CD14-positive monocyte (primary cell): ENCODE measurements at regions not wholly inside any gene's neighbourhood (a gene's known extent, or its start where the extent isn't known, plus 50 kb on each side); places are given as distances from the start of the nearest gene placed in this dataset.

Experiments
- DNase-seq, 3 donors: peaks; one replicate each; pipeline ENCODE4 v3.0.0-alpha.2; 2011 to 2022
- H2AFZ ChIP-seq: 2 replicates; pipeline ENCODE4 v1.6.0; 2012; ENCODE audit warnings: mild to moderate bottlenecking, low read depth, low read length, inconsistent platforms; ENCODE audit not compliant: insufficient read depth, poor library complexity, severe bottlenecking
- H3K27ac ChIP-seq, 2 donors: 1 replicate in 1 of 2; 2 replicates in 1 of 2; pipeline ENCODE4 v1.5.1; 2012 to 2013; ENCODE audit warnings: low read length in 2 of 2, control low read depth in 1 of 2, inconsistent platforms in 1 of 2, low read depth in 1 of 2, mild to moderate bottlenecking in 1 of 2
- H3K27me3 ChIP-seq, 2 donors: one replicate each; pipeline versions ENCODE4 v1.6.0 to v1.6.1; 2011 to 2013; ENCODE audit warnings: low read length in 2 of 2; ENCODE audit not compliant: control insufficient read depth in 2 of 2, insufficient read depth in 2 of 2
- H3K36me3 ChIP-seq, 2 donors: replicated peaks in 1 of 2; 1 replicate in 1 of 2; 2 replicates in 1 of 2; pipeline versions ENCODE4 v1.5.1 to v1.6.1; 2012 to 2013; ENCODE audit warnings: low read length in 2 of 2, control low read depth in 1 of 2, inconsistent platforms in 1 of 2, mild to moderate bottlenecking in 1 of 2; ENCODE audit not compliant: insufficient read depth in 2 of 2, control insufficient read depth in 1 of 2
- H3K4me1 ChIP-seq, 2 donors: 1 replicate in 1 of 2; 2 replicates in 1 of 2; pipeline versions ENCODE4 v1.5.1 to v1.6.1; 2012 to 2013; ENCODE audit warnings: low read length in 2 of 2, control low read depth in 1 of 2, inconsistent platforms in 1 of 2, mild to moderate bottlenecking in 1 of 2, moderate library complexity in 1 of 2; ENCODE audit not compliant: insufficient read depth in 2 of 2, control insufficient read depth in 1 of 2
- H3K4me2 ChIP-seq: replicated peaks from 2 replicates; pipeline ENCODE3; 2012; ENCODE audit warnings: low read length, moderate library complexity, mild to moderate bottlenecking; ENCODE audit not compliant: poor library complexity, severe bottlenecking; ENCODE audit errors: extremely low read depth
- H3K4me3 ChIP-seq, 3 experiments: fragments of 200-600 bp in 1 of 3; sonication (generic) in 1 of 3; replicated peaks in 1 of 3; 1 replicate in 2 of 3; 2 replicates in 1 of 3; pipeline ENCODE4 v1.5.1; 2011 to 2013; ENCODE audit warnings: low read length in 3 of 3, mild to moderate bottlenecking in 3 of 3, control low read depth in 2 of 3, low read depth in 2 of 3, inconsistent platforms in 1 of 3, moderate library complexity in 1 of 3
- H3K79me2 ChIP-seq: 2 replicates; pipeline ENCODE4 v1.6.0; 2012; ENCODE audit warnings: mild to moderate bottlenecking, control low read depth, inconsistent platforms, low read length, moderate library complexity; ENCODE audit not compliant: insufficient read depth
- H3K9ac ChIP-seq: 2 replicates; pipeline ENCODE4 v1.6.0; 2017; ENCODE audit warnings: low read length, mild to moderate bottlenecking; ENCODE audit not compliant: insufficient read depth, poor library complexity, severe bottlenecking
- H3K9me3 ChIP-seq, 2 donors: replicated peaks in 1 of 2; 1 replicate in 1 of 2; 2 replicates in 1 of 2; pipeline versions ENCODE4 v1.5.1 to v1.6.1; 2012 to 2013; ENCODE audit warnings: low read length in 2 of 2, control low read depth in 1 of 2; ENCODE audit not compliant: control insufficient read depth in 1 of 2, insufficient read depth in 1 of 2
- H4K20me1 ChIP-seq: 2 replicates; pipeline ENCODE4 v1.6.0; 2012; ENCODE audit warnings: mild to moderate bottlenecking, low read length, control low read depth, moderate library complexity; ENCODE audit not compliant: insufficient read depth
- H3K27ac Mint-ChIP-seq, 7 donors: one replicate each; pipeline ENCODE4 v1.8.0; 2020; ENCODE audit warnings: mild to moderate bottlenecking in 7 of 7, mixed read lengths in 7 of 7, moderate library complexity in 6 of 7, inconsistent platforms in 2 of 7
- H3K27me3 Mint-ChIP-seq, 3 donors: one replicate each; pipeline ENCODE4 v1.8.0; 2021 to 2022; ENCODE audit warnings: low read depth in 3 of 3, mild to moderate bottlenecking in 3 of 3, mixed read lengths in 3 of 3, moderate library complexity in 3 of 3, inconsistent platforms in 1 of 3
- H3K36me3 Mint-ChIP-seq, 2 donors: one replicate each; pipeline ENCODE4 v1.8.0; 2020; ENCODE audit warnings: mixed read lengths in 2 of 2, inconsistent platforms in 1 of 2, mild to moderate bottlenecking in 1 of 2
- H3K4me1 Mint-ChIP-seq: one replicate; pipeline ENCODE4 v1.8.0; 2020; ENCODE audit warnings: mild to moderate bottlenecking, mixed read lengths
- H3K4me3 Mint-ChIP-seq, 2 donors: one replicate each; pipeline ENCODE4 v1.8.0; 2020; ENCODE audit warnings: mild to moderate bottlenecking in 2 of 2, mixed read lengths in 2 of 2, moderate library complexity in 1 of 2
- H3K9me3 Mint-ChIP-seq, 7 donors: one replicate each; pipeline ENCODE4 v1.8.0; 2020 to 2022; ENCODE audit warnings: mixed read lengths in 7 of 7, mild to moderate bottlenecking in 6 of 7, moderate library complexity in 6 of 7, inconsistent platforms in 2 of 7
- CTCF ChIP-seq: fragments of 200-600 bp; IDR thresholded peaks from one replicate; pipeline ENCODE4 v1.8.0; 2022; ENCODE audit warnings: antibody characterized with exemption, mild to moderate bottlenecking
- WGBS: methylation state at CpG from one replicate; pipeline ENCODE4 v1.1.5; 2013; ENCODE audit warnings: missing lambda C conversion rate; ENCODE audit not compliant: insufficient coverage; 5-methylcytosine and 5-hydroxymethylcytosine counted together
- intact Hi-C, 2 donors: fragments of 100-400 bp; cut with micrococcal nuclease; formaldehyde crosslinking; loops; one replicate each; pipeline versions ENCODE4 v1.15.0 to v1.15.1; 2023

- Histone ChIP-seq H2AFZ (no peak overlapping the region), H3K27me3 (no peaks in the 10 kb centered on the region), H3K9ac (no peak overlapping the region), H4K20me1 (no peaks in the 10 kb centered on the region), H3K9me3 (peaks cover 9 to 20% of the 10 kb centered on the region in 2 donors), H3K4me1 (no peaks in the 10 kb centered on the region), H3K4me3 (no peak overlapping the region), H3K4me2 (no peak overlapping the region), H3K79me2 (no peaks in the 10 kb centered on the region), H3K27ac (no peak overlapping the region), H3K36me3 (no peaks in the 10 kb centered on the region)
- no peak for TF ChIP-seq CTCF
- H3K27ac Mint-ChIP-seq, result no peak overlapping the region
- no peaks in the 10 kb centered on the region for H3K36me3 Mint-ChIP-seq
- H3K4me3 Mint-ChIP-seq, result no peak overlapping the region
- H3K9me3 Mint-ChIP-seq, result peaks cover 13 to 28% (median 19%) of the 10 kb centered on the region in 7 donors
- H3K4me1 Mint-ChIP-seq, result no peaks in the 10 kb centered on the region
- 85% methylated on average over 28 of the region's 42 CpGs for WGBS
- intact Hi-C loops, result no loop called here
- H3K27me3 Mint-ChIP-seq, result peaks cover 0 to 2% (median 2%) of the 10 kb centered on the region in 3 donors
- no peak for DNase-seq
These were observed 74.4 kb upstream of the TTC34 start for GRCh38 chr1:2875707-2876561.

GRCh38 chr1:2876846-2877245, 75.4 kb upstream of the TTC34 start:
- H4K20me1 ChIP-seq, result no peaks in the 10 kb centered on the region
- H3K36me3 Mint-ChIP-seq, result no peaks in the 10 kb centered on the region
- H3K27me3 Mint-ChIP-seq, result peaks cover 0 to 2% (median 2%) of the 10 kb centered on the region in 3 donors
- H3K4me3 Mint-ChIP-seq, result no peak overlapping the region
- no peak overlapping the region for H3K4me3 ChIP-seq
- intact Hi-C loops, result no loop called here
- H3K79me2 ChIP-seq, result no peaks in the 10 kb centered on the region
- H3K9me3 ChIP-seq, result peaks cover 0 to 11% of the 10 kb centered on the region in 2 donors
- no peaks in the 10 kb centered on the region for H3K36me3 ChIP-seq
- no peak overlapping the region for H3K9ac ChIP-seq
- no peak overlapping the region for H3K27ac ChIP-seq
- no peak for DNase-seq
- H3K4me1 Mint-ChIP-seq, result no peaks in the 10 kb centered on the region
- no peak for TF ChIP-seq CTCF
- no peaks in the 10 kb centered on the region for H3K27me3 ChIP-seq
- whole genome bisulfite sequencing, result 87% methylated on average over 18 of the region's 18 CpGs
- H3K27ac Mint-ChIP-seq, result no peak overlapping the region
- peaks cover 4 to 19% (median 11%) of the 10 kb centered on the region in 7 donors for H3K9me3 Mint-ChIP-seq
- no peaks in the 10 kb centered on the region for H3K4me1 ChIP-seq
- no peak overlapping the region for H2AFZ ChIP-seq
- H3K4me2 ChIP-seq, result no peak overlapping the region
